Upper lobe of right lung (tissue), 1 donor: ENCODE measurements at regions not wholly inside any gene's neighbourhood (a gene's known extent, or its start where the extent isn't known, plus 50 kb on each side); places are given as distances from the start of the nearest gene placed in this dataset.
A peak's percentile ranks its signal among the peaks of the same experiment; 100 is the strongest.

Experiments used
- ATAC-seq: fragments of 200-7000 bp; cut with Tn5 transposase; one replicate; pipeline ENCODE4 v1.9.1; 2020; ENCODE audit warnings: mild to moderate bottlenecking, moderate library complexity
- DNase-seq: peaks from one replicate; pipeline ENCODE4 v3.0.0-alpha.2; 2020
- H3K27ac ChIP-seq: fragments of 200-600 bp; one replicate; pipeline ENCODE4 v1.8.0; 2022
- H3K27me3 ChIP-seq: fragments of 200-600 bp; one replicate; pipeline ENCODE4 v1.8.0; 2022; ENCODE audit warnings: mild to moderate bottlenecking
- H3K36me3 ChIP-seq: fragments of 200-600 bp; one replicate; pipeline ENCODE4 v1.8.0; 2022
- H3K4me1 ChIP-seq: fragments of 200-600 bp; one replicate; pipeline ENCODE4 v1.8.0; 2022
- H3K4me3 ChIP-seq: fragments of 200-600 bp; one replicate; pipeline ENCODE4 v1.8.0; 2022; ENCODE audit warnings: mild to moderate bottlenecking
- H3K9me3 ChIP-seq: fragments of 200-600 bp; one replicate; pipeline ENCODE4 v1.8.0; 2022
- CTCF ChIP-seq: fragments of 200-600 bp; IDR thresholded peaks from one replicate; pipeline ENCODE4 v1.8.0; 2022; ENCODE audit warnings: antibody characterized with exemption
- intact Hi-C: fragments of 100-400 bp; cut with DNase I; formaldehyde crosslinking; loops from one replicate; pipeline ENCODE4 v1.11.0; 2022
- donor health status: DM: no; HTN: yes; CAD: no; lungs with severe emphysema.

GRCh38 chr1:221564891-221565290, 177.0 kb downstream of the DUSP10 start:
- no peaks in the 10 kb centered on the region for H3K36me3 ChIP-seq
- H3K4me1 ChIP-seq: no peaks in the 10 kb centered on the region
- intact Hi-C loops: no loop called here
- no peaks in the 10 kb centered on the region for H3K9me3 ChIP-seq
- H3K27ac ChIP-seq: no peak overlapping the region
- no peak for TF ChIP-seq CTCF
- no peak overlapping the region for H3K4me3 ChIP-seq
- no peak for ATAC-seq
- H3K27me3 ChIP-seq: no peaks in the 10 kb centered on the region
- no peak for DNase-seq

GRCh38 chr1:221565711-221566110, 176.2 kb downstream of the DUSP10 start:
- H3K4me1 ChIP-seq: no peaks in the 10 kb centered on the region
- no peak for DNase-seq
- intact Hi-C loops: no loop called here
- TF ChIP-seq CTCF: no peak
- ATAC-seq: no peak
- no peaks in the 10 kb centered on the region for H3K27me3 ChIP-seq
- no peaks in the 10 kb centered on the region for H3K9me3 ChIP-seq
- no peak overlapping the region for H3K4me3 ChIP-seq
- no peak overlapping the region for H3K27ac ChIP-seq
- H3K36me3 ChIP-seq: no peaks in the 10 kb centered on the region

GRCh38 chr1:221567859-221568507, 173.9 kb downstream of the DUSP10 start:
- intact Hi-C loops: no loop called here
- H3K9me3 ChIP-seq: no peaks in the 10 kb centered on the region
- H3K4me1 ChIP-seq: no peaks in the 10 kb centered on the region
- no peak overlapping the region for H3K27ac ChIP-seq
- H3K27me3 ChIP-seq: no peaks in the 10 kb centered on the region
- H3K36me3 ChIP-seq: no peaks in the 10 kb centered on the region
- no peak overlapping the region for H3K4me3 ChIP-seq
- ATAC-seq (no peak), DNase-seq (no peak)
- TF ChIP-seq CTCF: no peak

GRCh38 chr1:221573756-221574155, 168.1 kb downstream of the DUSP10 start:
- intact Hi-C loops: no loop called here
- Histone ChIP-seq H3K27ac (no peak overlapping the region), H3K36me3 (no peaks in the 10 kb centered on the region), H3K4me1 (no peaks in the 10 kb centered on the region), H3K9me3 (no peaks in the 10 kb centered on the region), H3K27me3 (no peaks in the 10 kb centered on the region), H3K4me3 (no peak overlapping the region)
- DNase-seq (no peak), ATAC-seq (peak; percentile 16)
- no peak for TF ChIP-seq CTCF

- ATAC-seq: no peak
- H3K9me3 ChIP-seq: no peaks in the 10 kb centered on the region
- DNase-seq: no peak
- no peaks in the 10 kb centered on the region for H3K4me1 ChIP-seq
- intact Hi-C loops: no loop called here
- TF ChIP-seq CTCF: no peak
- H3K27me3 ChIP-seq: no peaks in the 10 kb centered on the region
- H3K27ac ChIP-seq: no peak overlapping the region
- no peaks in the 10 kb centered on the region for H3K36me3 ChIP-seq
- no peak overlapping the region for H3K4me3 ChIP-seq
Measured at GRCh38 chr1:221574529-221574928, 167.4 kb downstream of the DUSP10 start.

- no peaks in the 10 kb centered on the region for H3K36me3 ChIP-seq
- no peak overlapping the region for H3K4me3 ChIP-seq
- intact Hi-C loops: no loop called here
- H3K27ac ChIP-seq: no peak overlapping the region
- H3K4me1 ChIP-seq: no peaks in the 10 kb centered on the region
- H3K9me3 ChIP-seq: no peaks in the 10 kb centered on the region
- no peak for TF ChIP-seq CTCF
- DNase-seq (no peak), ATAC-seq (no peak)
- H3K27me3 ChIP-seq: no peaks in the 10 kb centered on the region
Measured at GRCh38 chr1:221575605-221576004, 166.3 kb downstream of the DUSP10 start.
